Neural progenitor cell (in vitro differentiated cells): ENCODE measurements at regions not wholly inside any gene's neighbourhood (a gene's known extent, or its start where the extent isn't known, plus 50 kb on each side); places are given as distances from the start of the nearest gene placed in this dataset.

Source experiments
- DNase-seq: peaks from one replicate; pipeline ENCODE4 v3.0.0-alpha.2; 2016; ENCODE audit warnings: low spot score
- H2AFZ ChIP-seq: fragments of 200-600 bp; sonication (generic); replicated peaks from 2 replicates; pipeline ENCODE4 v1.6.1; 2016; ENCODE audit warnings: antibody characterized with exemption
- H3F3A ChIP-seq: fragments of 200-600 bp; sonication (generic); 2 replicates; pipeline ENCODE4 v1.6.1; 2016; ENCODE audit warnings: antibody characterized with exemption, low read depth
- H3K27ac ChIP-seq: fragments of 200-600 bp; sonication (generic); 2 replicates; pipeline ENCODE4 v1.5.1; 2016; ENCODE audit warnings: mild to moderate bottlenecking
- H3K27me3 ChIP-seq: fragments of 200-600 bp; sonication (generic); 2 replicates; pipeline ENCODE4 v1.6.1; 2016; ENCODE audit warnings: mild to moderate bottlenecking, moderate library complexity
- H3K36me3 ChIP-seq: fragments of 200-600 bp; sonication (generic); 2 replicates; pipeline ENCODE4 v1.5.1; 2016
- H3K4me1 ChIP-seq: fragments of 200-600 bp; sonication (generic); 2 replicates; pipeline ENCODE4 v1.6.1; 2016; ENCODE audit warnings: mixed run types
- H3K4me2 ChIP-seq: fragments of 200-600 bp; sonication (generic); 2 replicates; pipeline ENCODE4 v1.6.1; 2016
- H3K4me3 ChIP-seq: fragments of 200-600 bp; sonication (generic); 2 replicates; pipeline ENCODE4 v1.5.1; 2016
- H3K79me2 ChIP-seq: fragments of 200-600 bp; sonication (generic); 2 replicates; pipeline ENCODE4 v1.6.1; 2016; ENCODE audit warnings: low read depth
- H3K9ac ChIP-seq: fragments of 200-600 bp; sonication (generic); 2 replicates; pipeline ENCODE4 v1.6.1; 2016
- H3K9me3 ChIP-seq: fragments of 200-600 bp; sonication (generic); 2 replicates; pipeline ENCODE4 v1.5.1; 2016; ENCODE audit warnings: low read depth
- H4K20me1 ChIP-seq: fragments of 200-600 bp; sonication (generic); 2 replicates; pipeline ENCODE4 v1.6.1; 2016; ENCODE audit warnings: low read depth
- H3K27ac Mint-ChIP-seq: 3 replicates; pipeline ENCODE4 v1.8.0; 2021; ENCODE audit warnings: mixed read lengths
- H3K27me3 Mint-ChIP-seq: 2 replicates; pipeline ENCODE4 v1.8.0; 2022; ENCODE audit warnings: low read depth, mild to moderate bottlenecking, inconsistent platforms, moderate library complexity, mixed read lengths; ENCODE audit not compliant: insufficient read depth
- H3K36me3 Mint-ChIP-seq: 3 replicates; pipeline ENCODE4 v1.8.0; 2021; ENCODE audit warnings: mixed read lengths
- H3K4me1 Mint-ChIP-seq: 3 replicates; pipeline ENCODE4 v1.8.0; 2021; ENCODE audit warnings: mixed read lengths
- H3K4me3 Mint-ChIP-seq: 3 replicates; pipeline ENCODE4 v1.8.0; 2021; ENCODE audit warnings: mild to moderate bottlenecking, moderate library complexity, mixed read lengths
- H3K9me3 Mint-ChIP-seq: 3 replicates; pipeline ENCODE4 v1.8.0; 2020; ENCODE audit warnings: mixed read lengths
- EZH2 ChIP-seq: fragments of 200-600 bp; sonication (generic); IDR thresholded peaks from 2 replicates; pipeline ENCODE4 v1.6.1; 2017; ENCODE audit warnings: antibody characterized with exemption, mild to moderate bottlenecking, moderate library complexity
- EZH2phosphoT487 ChIP-seq: fragments of 200-600 bp; sonication (generic); IDR thresholded peaks from 2 replicates; pipeline ENCODE4 v1.6.1; 2017; ENCODE audit warnings: antibody characterized with exemption
- TF ChIP-seq, protein P1 (sequence below): fragments of 200-600 bp; sonication (generic); IDR thresholded peaks from 2 replicates; pipeline ENCODE4 v1.5.1; 2017; ENCODE audit warnings: antibody characterized with exemption, mild to moderate bottlenecking

DNA sequence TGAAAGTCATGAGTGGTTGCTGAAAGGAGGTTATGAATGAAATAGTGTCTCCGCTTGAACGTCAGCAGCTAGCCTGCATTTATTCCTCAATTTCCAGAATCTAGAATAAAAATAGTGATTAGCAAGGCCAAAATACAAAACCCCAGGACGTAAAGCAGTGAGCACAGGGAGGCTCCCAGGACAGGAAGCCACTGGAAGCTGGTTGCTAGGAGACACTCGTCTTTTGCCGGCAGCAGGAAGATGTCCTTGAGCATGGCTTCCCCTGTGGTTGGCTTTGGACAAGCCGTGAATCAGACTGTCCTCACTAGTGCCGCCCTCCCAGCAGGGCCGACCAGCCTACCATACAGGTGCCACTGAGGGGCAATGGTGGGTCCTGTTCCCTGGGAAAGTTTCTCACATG, 374.4 kb downstream of the MTX2 start:
- Histone ChIP-seq H3F3A (no peaks in the 10 kb centered on the region), H3K9me3 (no peaks in the 10 kb centered on the region), H3K4me1 (no peaks in the 10 kb centered on the region), H3K27me3 (peaks cover 95% of the 10 kb centered on the region), H2AFZ (no peak overlapping the region), H3K9ac (no peak overlapping the region), H3K4me2 (no peak overlapping the region), H3K79me2 (no peaks in the 10 kb centered on the region), H3K36me3 (no peaks in the 10 kb centered on the region), H3K27ac (no peak overlapping the region), H4K20me1 (no peaks in the 10 kb centered on the region), H3K4me3 (no peak overlapping the region)
- H3K4me3 Mint-ChIP-seq = no peak overlapping the region
- no peaks in the 10 kb centered on the region for H3K9me3 Mint-ChIP-seq
- no peak for DNase-seq
- H3K27me3 Mint-ChIP-seq = peaks cover 19% of the 10 kb centered on the region
- H3K4me1 Mint-ChIP-seq = peaks cover 9% of the 10 kb centered on the region
- TF ChIP-seq, protein P1, sequence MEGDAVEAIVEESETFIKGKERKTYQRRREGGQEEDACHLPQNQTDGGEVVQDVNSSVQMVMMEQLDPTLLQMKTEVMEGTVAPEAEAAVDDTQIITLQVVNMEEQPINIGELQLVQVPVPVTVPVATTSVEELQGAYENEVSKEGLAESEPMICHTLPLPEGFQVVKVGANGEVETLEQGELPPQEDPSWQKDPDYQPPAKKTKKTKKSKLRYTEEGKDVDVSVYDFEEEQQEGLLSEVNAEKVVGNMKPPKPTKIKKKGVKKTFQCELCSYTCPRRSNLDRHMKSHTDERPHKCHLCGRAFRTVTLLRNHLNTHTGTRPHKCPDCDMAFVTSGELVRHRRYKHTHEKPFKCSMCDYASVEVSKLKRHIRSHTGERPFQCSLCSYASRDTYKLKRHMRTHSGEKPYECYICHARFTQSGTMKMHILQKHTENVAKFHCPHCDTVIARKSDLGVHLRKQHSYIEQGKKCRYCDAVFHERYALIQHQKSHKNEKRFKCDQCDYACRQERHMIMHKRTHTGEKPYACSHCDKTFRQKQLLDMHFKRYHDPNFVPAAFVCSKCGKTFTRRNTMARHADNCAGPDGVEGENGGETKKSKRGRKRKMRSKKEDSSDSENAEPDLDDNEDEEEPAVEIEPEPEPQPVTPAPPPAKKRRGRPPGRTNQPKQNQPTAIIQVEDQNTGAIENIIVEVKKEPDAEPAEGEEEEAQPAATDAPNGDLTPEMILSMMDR = no peak
- TF ChIP-seq EZH2phosphoT487 = no peak
- TF ChIP-seq EZH2 = no peak
- H3K27ac Mint-ChIP-seq = no peak overlapping the region
- no peaks in the 10 kb centered on the region for H3K36me3 Mint-ChIP-seq

- H3F3A ChIP-seq = no peaks in the 10 kb centered on the region
- H3K9me3 Mint-ChIP-seq = no peaks in the 10 kb centered on the region
These were observed 376.3 kb downstream of the MTX2 start for GRCh38 chr2:176645494-176645893.

DNA sequence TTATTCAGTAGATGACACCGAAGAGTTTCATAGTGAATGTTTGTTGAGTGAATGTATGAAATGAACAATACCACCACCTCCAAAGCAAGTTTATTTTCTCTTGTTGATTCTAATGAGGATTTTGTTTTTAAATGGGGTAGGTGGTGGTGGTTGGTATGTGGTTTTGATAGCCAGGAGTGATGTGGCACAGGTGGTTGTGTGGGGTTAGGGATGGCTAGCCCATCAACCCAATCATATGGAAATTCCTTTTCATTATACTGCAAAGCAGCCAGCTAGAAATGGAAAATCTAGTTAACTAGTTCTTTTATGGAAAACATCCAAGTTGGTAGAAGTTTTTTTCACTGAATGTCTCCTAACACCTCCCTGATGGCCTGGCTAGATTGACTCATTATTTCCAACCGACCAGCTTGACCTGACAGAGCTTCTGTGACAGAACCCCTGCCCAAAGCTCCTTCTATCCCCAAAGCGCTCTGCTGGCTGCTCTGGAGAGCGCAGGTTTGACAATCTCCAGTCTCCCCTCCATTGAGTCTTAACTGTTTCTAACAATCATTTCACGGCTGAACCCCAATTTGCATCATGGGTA, 376.9 kb downstream of the MTX2 start:
- H3K9me3 Mint-ChIP-seq = no peaks in the 10 kb centered on the region
- no peak overlapping the region for H3K4me2 ChIP-seq
- peaks cover 9% of the 10 kb centered on the region for H3K4me1 Mint-ChIP-seq
- H3K27ac Mint-ChIP-seq = no peak overlapping the region
- H3K9me3 ChIP-seq = no peaks in the 10 kb centered on the region
- no peaks in the 10 kb centered on the region for H3K79me2 ChIP-seq
- no peak overlapping the region for H3K27ac ChIP-seq
- peaks cover 4% of the 10 kb centered on the region for H3K27me3 Mint-ChIP-seq
- H3K4me3 Mint-ChIP-seq = no peak overlapping the region
- no peak for TF ChIP-seq EZH2
- TF ChIP-seq, protein P1 = no peak
- TF ChIP-seq EZH2phosphoT487 = no peak
- no peak overlapping the region for H3K9ac ChIP-seq
- H2AFZ ChIP-seq = no peak overlapping the region
- H3K4me3 ChIP-seq = no peak overlapping the region
- DNase-seq = peak; percentile 17
- peaks cover 91% of the 10 kb centered on the region for H3K27me3 ChIP-seq
- no peaks in the 10 kb centered on the region for H3F3A ChIP-seq
- no peaks in the 10 kb centered on the region for H4K20me1 ChIP-seq
- H3K36me3 ChIP-seq = no peaks in the 10 kb centered on the region
- H3K36me3 Mint-ChIP-seq = no peaks in the 10 kb centered on the region
- H3K4me1 ChIP-seq = no peaks in the 10 kb centered on the region

More at GRCh38 chr2:176645494-176645893, 376.3 kb downstream of the MTX2 start:
- no peak overlapping the region for H3K9ac ChIP-seq
- Mint-ChIP-seq H3K27me3 (peaks cover 5% of the 10 kb centered on the region), H3K36me3 (no peaks in the 10 kb centered on the region), H3K4me1 (peaks cover 9% of the 10 kb centered on the region), H3K27ac (no peak overlapping the region), H3K4me3 (no peak overlapping the region)
- peaks cover 92% of the 10 kb centered on the region for H3K27me3 ChIP-seq
- H3K79me2 ChIP-seq = no peaks in the 10 kb centered on the region
- H3K4me1 ChIP-seq = no peaks in the 10 kb centered on the region
- no peaks in the 10 kb centered on the region for H4K20me1 ChIP-seq
- no peaks in the 10 kb centered on the region for H3K9me3 ChIP-seq
- H3K36me3 ChIP-seq = no peaks in the 10 kb centered on the region
- TF ChIP-seq EZH2 (no peak), EZH2phosphoT487 (no peak)
- TF ChIP-seq, protein P1 = no peak
- no peak overlapping the region for H2AFZ ChIP-seq
- H3K4me2 ChIP-seq = no peak overlapping the region
- H3K27ac ChIP-seq = no peak overlapping the region
- no peak overlapping the region for H3K4me3 ChIP-seq
- DNase-seq = no peak
